ENCODE measurements at regions not wholly inside any gene's neighbourhood (a gene's known extent, or its start where the extent isn't known, plus 50 kb on each side); places are given as distances from the start of the nearest gene placed in this dataset.

DNA sequence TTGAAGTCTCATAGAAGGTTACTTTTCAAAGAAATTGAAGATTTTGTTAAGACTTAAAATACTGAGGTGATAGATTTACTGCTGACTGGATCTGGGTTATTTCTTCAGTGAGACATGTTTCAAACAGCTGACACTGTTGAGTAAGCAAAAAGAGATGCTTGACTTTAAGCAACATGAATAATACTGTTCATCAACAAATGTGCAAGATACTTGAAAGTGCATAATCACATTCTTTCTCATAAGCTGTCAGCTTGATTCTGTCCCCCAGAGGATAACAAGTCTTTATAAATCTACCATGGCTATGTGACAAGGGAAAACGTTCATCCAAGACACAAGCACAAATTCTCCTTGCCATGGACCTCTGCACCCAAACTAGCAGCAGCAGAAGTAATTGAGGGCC is 260.1 kb upstream of the CDH18 start:
- no TSS peak for BruUV-seq (replicated peaks)
- H3K4me1 ChIP-seq (ENCODE audit: control insufficient read depth, insufficient read depth, low read length) = no peaks in the 10 kb centered on the region
- 0% methylated on average over 1 of the region's 1 CpG for WGBS (ENCODE audit: insufficient coverage, insufficient replicate concordance, low lambda C conversion rate, missing lambda C conversion rate)

More for the DNA sequence above, 260.1 kb upstream of the CDH18 start:
- H3K4me3 ChIP-seq = no peak overlapping the region
- H3K36me3 ChIP-seq (ENCODE audit: control insufficient read depth in 2 of 2, insufficient read depth in 2 of 2, low read length in 1 of 2) = no peaks in the 10 kb centered on the region
- CTCF ChIA-PET = interaction anchor here (0.6 kb wide), 1 partner anchor 325 kb away, joined by 4 read pairs; no protein-coding TSS in a partner anchor
- intact Hi-C loops (cut with micrococcal nuclease; ENCODE audit: unreplicated experiment) (no loop called here), in situ Hi-C loops (cut with MboI) (no loop called here)
- H4K20me1 ChIP-seq (ENCODE audit: control insufficient read depth, insufficient read depth) = no peaks in the 10 kb centered on the region
- no peaks in the 10 kb centered on the region for H3K79me2 ChIP-seq (ENCODE audit: control insufficient read depth, insufficient read depth, low read length)
- FAIRE-seq = no peak
- H3K27me3 ChIP-seq (replicated peaks in 1 of 2; ENCODE audit: control insufficient read depth in 2 of 2, insufficient read depth in 2 of 2, low read length in 1 of 2) = no peaks in the 10 kb centered on the region
- no peak overlapping the region for H3K9ac ChIP-seq (ENCODE audit: control insufficient read depth, insufficient read depth, low read length)
- SMC1A ChIA-PET (ENCODE audit: uncharacterized antibody, unreplicated experiment) = no interaction called here
- H3K9me3 ChIP-seq (replicated peaks; ENCODE audit: control insufficient read depth, insufficient read depth, low read length) = no peaks in the 10 kb centered on the region
- POLR2A ChIA-PET = no interaction called here
- no peak overlapping the region for H3K4me2 ChIP-seq (ENCODE audit: control insufficient read depth, insufficient read depth)
- H2AFZ ChIP-seq (ENCODE audit: control insufficient read depth, low read depth, low read length) = no peak overlapping the region
- no peak for DNase-seq (ENCODE audit: low read depth, low spot score)
- H3K27ac ChIP-seq (ENCODE audit: control insufficient read depth, insufficient read depth) = no peak overlapping the region
- no peak for ATAC-seq
- TF ChIP-seq, protein P1, sequence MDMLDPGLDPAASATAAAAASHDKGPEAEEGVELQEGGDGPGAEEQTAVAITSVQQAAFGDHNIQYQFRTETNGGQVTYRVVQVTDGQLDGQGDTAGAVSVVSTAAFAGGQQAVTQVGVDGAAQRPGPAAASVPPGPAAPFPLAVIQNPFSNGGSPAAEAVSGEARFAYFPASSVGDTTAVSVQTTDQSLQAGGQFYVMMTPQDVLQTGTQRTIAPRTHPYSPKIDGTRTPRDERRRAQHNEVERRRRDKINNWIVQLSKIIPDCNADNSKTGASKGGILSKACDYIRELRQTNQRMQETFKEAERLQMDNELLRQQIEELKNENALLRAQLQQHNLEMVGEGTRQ (IDR thresholded peaks at IDR 0.05; ENCODE audit: borderline replicate concordance, low read depth, low read length) = no peak
- no peak for TF ChIP-seq CHD4 (IDR thresholded peaks at IDR 0.05)
- no peak for TF ChIP-seq ZNF274 (IDR thresholded peaks at IDR 0.05; ENCODE audit: insufficient read depth, insufficient read length)
- no peak for TF ChIP-seq CBFB (IDR thresholded peaks at IDR 0.05; ENCODE audit: low read depth)
- TF ChIP-seq HDAC2 (IDR thresholded peaks at IDR 0.05) = no peak
- no peak for TF ChIP-seq FOS (IDR thresholded peaks at IDR 0.05; ENCODE audit: borderline replicate concordance, extremely low read depth, insufficient read length)
- TF ChIP-seq TARDBP (IDR thresholded peaks at IDR 0.05; ENCODE audit: borderline replicate concordance) = no peak
- no peak for TF ChIP-seq IKZF2 (IDR thresholded peaks at IDR 0.05)
- TF ChIP-seq, protein P2, sequence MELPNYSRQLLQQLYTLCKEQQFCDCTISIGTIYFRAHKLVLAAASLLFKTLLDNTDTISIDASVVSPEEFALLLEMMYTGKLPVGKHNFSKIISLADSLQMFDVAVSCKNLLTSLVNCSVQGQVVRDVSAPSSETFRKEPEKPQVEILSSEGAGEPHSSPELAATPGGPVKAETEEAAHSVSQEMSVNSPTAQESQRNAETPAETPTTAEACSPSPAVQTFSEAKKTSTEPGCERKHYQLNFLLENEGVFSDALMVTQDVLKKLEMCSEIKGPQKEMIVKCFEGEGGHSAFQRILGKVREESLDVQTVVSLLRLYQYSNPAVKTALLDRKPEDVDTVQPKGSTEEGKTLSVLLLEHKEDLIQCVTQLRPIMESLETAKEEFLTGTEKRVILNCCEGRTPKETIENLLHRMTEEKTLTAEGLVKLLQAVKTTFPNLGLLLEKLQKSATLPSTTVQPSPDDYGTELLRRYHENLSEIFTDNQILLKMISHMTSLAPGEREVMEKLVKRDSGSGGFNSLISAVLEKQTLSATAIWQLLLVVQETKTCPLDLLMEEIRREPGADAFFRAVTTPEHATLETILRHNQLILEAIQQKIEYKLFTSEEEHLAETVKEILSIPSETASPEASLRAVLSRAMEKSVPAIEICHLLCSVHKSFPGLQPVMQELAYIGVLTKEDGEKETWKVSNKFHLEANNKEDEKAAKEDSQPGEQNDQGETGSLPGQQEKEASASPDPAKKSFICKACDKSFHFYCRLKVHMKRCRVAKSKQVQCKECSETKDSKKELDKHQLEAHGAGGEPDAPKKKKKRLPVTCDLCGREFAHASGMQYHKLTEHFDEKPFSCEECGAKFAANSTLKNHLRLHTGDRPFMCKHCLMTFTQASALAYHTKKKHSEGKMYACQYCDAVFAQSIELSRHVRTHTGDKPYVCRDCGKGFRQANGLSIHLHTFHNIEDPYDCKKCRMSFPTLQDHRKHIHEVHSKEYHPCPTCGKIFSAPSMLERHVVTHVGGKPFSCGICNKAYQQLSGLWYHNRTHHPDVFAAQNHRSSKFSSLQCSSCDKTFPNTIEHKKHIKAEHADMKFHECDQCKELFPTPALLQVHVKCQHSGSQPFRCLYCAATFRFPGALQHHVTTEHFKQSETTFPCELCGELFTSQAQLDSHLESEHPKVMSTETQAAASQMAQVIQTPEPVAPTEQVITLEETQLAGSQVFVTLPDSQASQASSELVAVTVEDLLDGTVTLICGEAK (IDR thresholded peaks at IDR 0.05; ENCODE audit: borderline replicate concordance) = no peak
- no peak for TF ChIP-seq RELA (IDR thresholded peaks at IDR 0.05; ENCODE audit: borderline replicate concordance, partially characterized antibody)
- no peak for TF ChIP-seq SMAD5 (IDR thresholded peaks at IDR 0.05; ENCODE audit: low read depth)
- TF ChIP-seq, protein P3, sequence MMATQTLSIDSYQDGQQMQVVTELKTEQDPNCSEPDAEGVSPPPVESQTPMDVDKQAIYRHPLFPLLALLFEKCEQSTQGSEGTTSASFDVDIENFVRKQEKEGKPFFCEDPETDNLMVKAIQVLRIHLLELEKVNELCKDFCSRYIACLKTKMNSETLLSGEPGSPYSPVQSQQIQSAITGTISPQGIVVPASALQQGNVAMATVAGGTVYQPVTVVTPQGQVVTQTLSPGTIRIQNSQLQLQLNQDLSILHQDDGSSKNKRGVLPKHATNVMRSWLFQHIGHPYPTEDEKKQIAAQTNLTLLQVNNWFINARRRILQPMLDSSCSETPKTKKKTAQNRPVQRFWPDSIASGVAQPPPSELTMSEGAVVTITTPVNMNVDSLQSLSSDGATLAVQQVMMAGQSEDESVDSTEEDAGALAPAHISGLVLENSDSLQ (IDR thresholded peaks at IDR 0.05) = no peak
- no peak for TF ChIP-seq MXI1 (IDR thresholded peaks at IDR 0.05; ENCODE audit: low read depth, low read length)
- RAD21 ChIA-PET (ENCODE audit: unreplicated experiment) = no interaction called here

Measured in GM12878 (cell line).